Activated CD8-positive, alpha-beta T cell treated with anti-CD3 and anti-CD28 coated beads for 36 hours (primary cell): ENCODE measurements at regions not wholly inside any gene's neighbourhood (a gene's known extent, or its start where the extent isn't known, plus 50 kb on each side); places are given as distances from the start of the nearest gene placed in this dataset.
"Not testable (repeated sequence)": the region's sequence is repeated elsewhere in the genome, so short reads cannot be mapped to it uniquely, and the experiment has no call there.

Source experiments
- ATAC-seq: fragments of 200-7000 bp; cut with Tn5 transposase; one replicate; pipeline ENCODE4 v1.10.0; 2021; ENCODE audit warnings: mild to moderate bottlenecking, moderate library complexity
- CTCF ChIA-PET: fragments of 350-600 bp; sonication (Branson Sonifier 250); formaldehyde crosslinking; loops from one replicate; lab custom pipeline; 2021; ENCODE audit warnings: antibody characterized with exemption; lab: Charles Lee
- POLR2A ChIA-PET: fragments of 350-600 bp; sonication (Branson Sonifier 250); formaldehyde crosslinking; loops from one replicate; lab custom pipeline; 2021; ENCODE audit warnings: antibody characterized with exemption; lab: Charles Lee
- DNase-seq: peaks from one replicate; pipeline ENCODE4 v3.0.0-alpha.2; 2020
- H3K27ac Mint-ChIP-seq: one replicate; pipeline ENCODE4 v1.8.0; 2021; ENCODE audit warnings: mild to moderate bottlenecking, mixed read lengths
- H3K27me3 Mint-ChIP-seq: one replicate; pipeline ENCODE4 v1.8.0; 2021; ENCODE audit warnings: mixed read lengths
- H3K36me3 Mint-ChIP-seq: one replicate; pipeline ENCODE4 v1.8.0; 2021; ENCODE audit warnings: low read depth, mixed read lengths
- H3K4me1 Mint-ChIP-seq: one replicate; pipeline ENCODE4 v1.8.0; 2021; ENCODE audit warnings: low read depth, mixed read lengths
- H3K4me3 Mint-ChIP-seq: one replicate; pipeline ENCODE4 v1.8.0; 2021; ENCODE audit warnings: mild to moderate bottlenecking, moderate library complexity, mixed read lengths
- H3K9me3 Mint-ChIP-seq: one replicate; pipeline ENCODE4 v1.8.0; 2021; ENCODE audit warnings: mixed read lengths
- intact Hi-C: fragments of 100-400 bp; cut with micrococcal nuclease; formaldehyde crosslinking; loops from one replicate; pipeline ENCODE4 v1.10.0; 2022
- TF ChIP-seq, protein P1 (sequence below): fragments of 200-600 bp; IDR thresholded peaks from one replicate; pipeline ENCODE4 v1.8.0; 2022; ENCODE audit warnings: antibody characterized with exemption, mild to moderate bottlenecking

GRCh38 chr9:81030027-81030426, 659.3 kb downstream of the TLE1 start:
- CTCF ChIA-PET: no interaction called here
- POLR2A ChIA-PET: no interaction called here
- H3K27ac Mint-ChIP-seq: no peak overlapping the region
- ATAC-seq (no peak), DNase-seq (no peak)
- no peaks in the 10 kb centered on the region for H3K9me3 Mint-ChIP-seq
- no peaks in the 10 kb centered on the region for H3K36me3 Mint-ChIP-seq
- intact Hi-C loops: no loop called here
- no peaks in the 10 kb centered on the region for H3K4me1 Mint-ChIP-seq
- H3K4me3 Mint-ChIP-seq: no peak overlapping the region
- H3K27me3 Mint-ChIP-seq: no peaks in the 10 kb centered on the region
- TF ChIP-seq, protein P1, sequence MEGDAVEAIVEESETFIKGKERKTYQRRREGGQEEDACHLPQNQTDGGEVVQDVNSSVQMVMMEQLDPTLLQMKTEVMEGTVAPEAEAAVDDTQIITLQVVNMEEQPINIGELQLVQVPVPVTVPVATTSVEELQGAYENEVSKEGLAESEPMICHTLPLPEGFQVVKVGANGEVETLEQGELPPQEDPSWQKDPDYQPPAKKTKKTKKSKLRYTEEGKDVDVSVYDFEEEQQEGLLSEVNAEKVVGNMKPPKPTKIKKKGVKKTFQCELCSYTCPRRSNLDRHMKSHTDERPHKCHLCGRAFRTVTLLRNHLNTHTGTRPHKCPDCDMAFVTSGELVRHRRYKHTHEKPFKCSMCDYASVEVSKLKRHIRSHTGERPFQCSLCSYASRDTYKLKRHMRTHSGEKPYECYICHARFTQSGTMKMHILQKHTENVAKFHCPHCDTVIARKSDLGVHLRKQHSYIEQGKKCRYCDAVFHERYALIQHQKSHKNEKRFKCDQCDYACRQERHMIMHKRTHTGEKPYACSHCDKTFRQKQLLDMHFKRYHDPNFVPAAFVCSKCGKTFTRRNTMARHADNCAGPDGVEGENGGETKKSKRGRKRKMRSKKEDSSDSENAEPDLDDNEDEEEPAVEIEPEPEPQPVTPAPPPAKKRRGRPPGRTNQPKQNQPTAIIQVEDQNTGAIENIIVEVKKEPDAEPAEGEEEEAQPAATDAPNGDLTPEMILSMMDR: no peak

GRCh38 chr9:81028504-81028903, 660.8 kb downstream of the TLE1 start:
- DNase-seq (no peak), ATAC-seq (no peak)
- no peaks in the 10 kb centered on the region for H3K4me1 Mint-ChIP-seq
- no peak overlapping the region for H3K4me3 Mint-ChIP-seq
- POLR2A ChIA-PET: no interaction called here
- no peaks in the 10 kb centered on the region for H3K27me3 Mint-ChIP-seq
- no peaks in the 10 kb centered on the region for H3K9me3 Mint-ChIP-seq
- H3K36me3 Mint-ChIP-seq: no peaks in the 10 kb centered on the region
- no peak overlapping the region for H3K27ac Mint-ChIP-seq
- CTCF ChIA-PET: no interaction called here
- TF ChIP-seq, protein P1: no peak
- intact Hi-C loops: no loop called here

DNA sequence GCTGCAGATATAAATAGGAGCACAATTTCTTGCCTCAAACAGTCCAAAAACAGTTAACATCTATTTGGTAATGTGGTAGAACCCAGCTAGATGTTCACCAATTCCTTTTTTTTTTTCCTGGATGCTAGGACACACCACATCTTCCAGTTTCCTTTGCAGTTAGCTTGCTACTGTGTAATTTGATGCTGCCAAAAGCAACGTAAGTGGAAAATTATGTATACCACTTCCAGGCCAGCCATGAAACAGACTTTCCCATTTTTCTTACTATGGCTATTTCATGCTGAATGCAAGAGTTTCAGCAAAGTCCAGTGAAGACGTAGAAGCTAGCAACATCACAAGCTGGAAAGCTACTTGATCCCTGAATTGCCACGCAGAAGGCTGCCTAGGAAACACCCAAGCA, 667.2 kb downstream of the TLE1 start:
- H3K36me3 Mint-ChIP-seq: no peaks in the 10 kb centered on the region
- TF ChIP-seq, protein P1: no peak
- no peak overlapping the region for H3K4me3 Mint-ChIP-seq
- DNase-seq: no peak
- peaks cover 1% of the 10 kb centered on the region for H3K27me3 Mint-ChIP-seq
- ChIA-PET POLR2A (no interaction called here), CTCF (no interaction called here)
- intact Hi-C loops: no loop called here
- no peak for ATAC-seq
- H3K27ac Mint-ChIP-seq: no peak overlapping the region
- no peaks in the 10 kb centered on the region for H3K4me1 Mint-ChIP-seq
- H3K9me3 Mint-ChIP-seq: no peaks in the 10 kb centered on the region

DNA sequence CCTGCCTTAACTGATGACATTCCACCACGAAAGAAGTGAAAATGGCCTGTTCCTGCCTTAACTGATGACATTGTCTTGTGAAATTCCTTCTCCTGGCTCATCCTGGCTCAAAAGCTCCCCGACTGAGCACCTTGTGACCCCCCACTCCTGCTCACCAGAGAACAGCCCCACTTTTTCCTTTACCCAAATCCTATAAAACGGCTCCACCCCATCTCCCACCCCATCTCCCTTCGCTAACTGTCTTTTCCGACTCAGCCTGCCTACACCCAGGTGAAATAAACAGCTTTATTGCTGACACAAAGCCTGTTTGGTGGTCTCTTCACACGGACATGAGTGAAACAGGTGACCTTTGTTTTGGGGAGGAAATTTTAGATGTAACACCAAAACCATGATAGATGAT, 674.4 kb downstream of the TLE1 start:
- H3K27me3 Mint-ChIP-seq, intact Hi-C loops, H3K4me1 Mint-ChIP-seq, CTCF ChIA-PET, H3K36me3 Mint-ChIP-seq, ATAC-seq, H3K9me3 Mint-ChIP-seq, POLR2A ChIA-PET, H3K4me3 Mint-ChIP-seq, H3K27ac Mint-ChIP-seq, DNase-seq: not testable (repeated sequence)

DNA sequence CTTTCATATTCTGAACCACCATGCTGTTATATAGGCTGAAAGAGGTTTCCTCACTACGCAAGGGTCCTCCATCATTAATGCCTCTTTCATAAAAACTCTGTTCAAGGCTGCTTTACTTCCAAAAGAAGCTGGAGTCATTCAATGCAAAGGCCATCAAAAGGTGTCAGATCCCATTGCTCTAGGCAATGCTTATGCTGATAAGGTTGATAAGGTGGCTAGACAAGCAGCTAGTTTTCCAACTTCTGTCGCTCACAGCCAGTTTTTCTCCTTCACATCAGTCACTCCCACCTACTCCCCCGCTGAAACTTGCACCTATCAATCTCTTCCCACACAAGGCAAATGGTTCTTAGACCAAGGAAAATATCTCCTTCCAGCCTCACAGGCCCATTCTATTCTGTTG, 676.2 kb downstream of the TLE1 start:
- H3K27me3 Mint-ChIP-seq, H3K4me3 Mint-ChIP-seq, H3K36me3 Mint-ChIP-seq, intact Hi-C loops, H3K4me1 Mint-ChIP-seq, ATAC-seq, H3K9me3 Mint-ChIP-seq, POLR2A ChIA-PET, H3K27ac Mint-ChIP-seq, CTCF ChIA-PET, DNase-seq: not testable (repeated sequence)

DNA sequence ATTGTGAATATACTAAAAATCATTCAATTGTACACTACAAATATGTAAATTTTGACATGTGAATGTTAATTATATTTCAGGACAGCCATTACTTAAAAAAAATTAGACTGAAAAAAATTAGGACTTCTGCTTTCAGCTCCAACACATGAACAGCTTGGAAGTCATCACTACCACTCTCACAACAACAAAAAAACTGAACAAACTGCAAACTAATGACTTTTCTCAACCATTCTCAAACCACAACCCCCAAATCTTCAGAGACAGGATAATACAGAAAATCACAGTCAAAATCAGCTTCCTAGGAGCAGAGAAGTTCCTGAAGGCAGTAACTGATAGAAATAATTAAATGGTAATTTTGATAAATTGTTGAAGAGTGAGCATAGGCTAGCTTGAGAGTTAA, 686.4 kb downstream of the TLE1 start:
- Mint-ChIP-seq H3K4me1 (peaks cover 5% of the 10 kb centered on the region), H3K27ac (no peak overlapping the region), H3K9me3 (peaks cover 1% of the 10 kb centered on the region), H3K4me3 (no peak overlapping the region), H3K27me3 (peaks cover 7% of the 10 kb centered on the region), H3K36me3 (no peaks in the 10 kb centered on the region)
- ATAC-seq (no peak), DNase-seq (no peak)
- POLR2A ChIA-PET: no interaction called here
- intact Hi-C loops: no loop called here
- TF ChIP-seq, protein P1: no peak
- CTCF ChIA-PET: no interaction called here
